HG03460 (cell line): ENCODE measurements at regions not wholly inside any gene's neighbourhood (a gene's known extent, or its start where the extent isn't known, plus 50 kb on each side); places are given as distances from the start of the nearest gene placed in this dataset.
A peak's percentile ranks its signal among the peaks of the same experiment; 100 is the strongest.
"Not testable (repeated sequence)": the region's sequence is repeated elsewhere in the genome, so short reads cannot be mapped to it uniquely, and the experiment has no call there.

Source experiments
- ATAC-seq: cut with Tn5 transposase; IDR thresholded peaks from one replicate; pipeline ENCODE4 v1.9.1; 2021; ENCODE audit not compliant: unreplicated experiment

- ATAC-seq = no peak
These were observed 212.9 kb upstream of the CMC1 start for GRCh38 chr3:28028554-28028953.

- no peak for ATAC-seq
These were observed 208.2 kb upstream of the CMC1 start for GRCh38 chr3:28033059-28033784.

- peak; percentile 73 for ATAC-seq
These were observed 204.5 kb upstream of the CMC1 start for GRCh38 chr3:28036599-28037575.

- peak; percentile 40 for ATAC-seq
These were observed 202.2 kb upstream of the CMC1 start for GRCh38 chr3:28039234-28039633.

- ATAC-seq = no peak
These were observed 201.6 kb upstream of the CMC1 start for GRCh38 chr3:28039829-28040228.

GRCh38 chr3:28042095-28042635 is 199.3 kb upstream of the CMC1 start:
- ATAC-seq = peak; percentile 50

- peak; percentile 45 for ATAC-seq
These were observed 198.7 kb upstream of the CMC1 start for GRCh38 chr3:28042707-28043106.

- no peak for ATAC-seq
These were observed 191.3 kb upstream of the CMC1 start for GRCh38 chr3:28050120-28050519.

GRCh38 chr3:28050885-28051284 is 190.5 kb upstream of the CMC1 start:
- ATAC-seq = no peak

GRCh38 chr3:28053759-28054158 is 187.7 kb upstream of the CMC1 start:
- ATAC-seq = no peak

- ATAC-seq = no peak
These were observed 184.6 kb upstream of the CMC1 start for GRCh38 chr3:28056806-28057205.

- no peak for ATAC-seq
These were observed 183.9 kb upstream of the CMC1 start for GRCh38 chr3:28057539-28057938.

GRCh38 chr3:28059199-28059598 is 182.2 kb upstream of the CMC1 start:
- not testable (repeated sequence) for ATAC-seq

GRCh38 chr3:28066020-28066419 is 175.4 kb upstream of the CMC1 start:
- no peak for ATAC-seq

- ATAC-seq = no peak
These were observed 174.4 kb upstream of the CMC1 start for GRCh38 chr3:28067014-28067413.

GRCh38 chr3:28068342-28068741 is 173.1 kb upstream of the CMC1 start:
- ATAC-seq = no peak

GRCh38 chr3:28069438-28069837 is 172.0 kb upstream of the CMC1 start:
- ATAC-seq = no peak

- no peak for ATAC-seq
These were observed 165.2 kb upstream of the CMC1 start for GRCh38 chr3:28076246-28076645.

- no peak for ATAC-seq
These were observed 163.8 kb upstream of the CMC1 start for GRCh38 chr3:28077572-28077971.

- no peak for ATAC-seq
These were observed 162.9 kb upstream of the CMC1 start for GRCh38 chr3:28078536-28078935.

- no peak for ATAC-seq
These were observed 160.7 kb upstream of the CMC1 start for GRCh38 chr3:28080716-28081115.

- ATAC-seq = peak; percentile 68
These were observed 159.9 kb upstream of the CMC1 start for GRCh38 chr3:28081533-28081947.
